ENCODE measurements at regions not wholly inside any gene's neighbourhood (a gene's known extent, or its start where the extent isn't known, plus 50 kb on each side); places are given as distances from the start of the nearest gene placed in this dataset.

DNA sequence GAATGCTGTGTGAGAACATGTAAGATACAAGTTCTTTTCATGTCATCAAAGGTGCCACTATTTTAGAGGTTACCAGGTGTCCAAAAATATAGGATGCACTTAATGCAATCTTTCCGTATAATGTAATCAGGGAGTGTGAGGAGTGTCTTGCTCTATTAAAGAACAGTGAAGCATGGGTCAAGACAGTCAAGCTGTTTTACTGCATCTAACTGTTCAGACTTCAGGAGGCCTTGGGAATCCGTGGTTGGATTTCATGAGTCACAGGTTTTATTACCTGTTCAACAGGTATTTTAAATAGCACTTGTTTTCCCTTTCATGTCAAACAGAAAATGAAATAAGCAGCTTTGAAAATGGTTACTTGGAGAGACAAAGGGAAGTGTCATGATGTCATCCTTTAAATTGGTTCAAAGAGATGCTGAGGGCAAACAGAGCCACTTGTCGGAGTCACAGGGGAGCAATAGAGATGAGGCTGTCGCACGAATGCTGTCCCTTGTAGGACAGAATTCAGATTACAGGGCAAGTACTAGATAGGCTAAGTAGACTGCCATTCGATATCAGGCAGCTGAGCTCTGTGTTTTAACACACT, 621.5 kb downstream of the QKI start:
- H3K9ac ChIP-seq (ENCODE audit: low read length) = no peak overlapping the region
- H4K20me1 ChIP-seq (ENCODE audit: insufficient read depth, low read length) = no peaks in the 10 kb centered on the region
- H3K27me3 ChIP-seq (ENCODE audit: low read depth, low read length) = no peaks in the 10 kb centered on the region
- no peaks in the 10 kb centered on the region for H3K79me2 ChIP-seq (ENCODE audit: low read length)
- no peak overlapping the region for H3K4me2 ChIP-seq (ENCODE audit: low read length)
- H2AFZ ChIP-seq (ENCODE audit: low read depth, low read length) = no peak overlapping the region
- H3K27ac ChIP-seq (ENCODE audit: low read length) = no peak overlapping the region
- H3K36me3 ChIP-seq (replicated peaks; ENCODE audit: low read depth, low read length) = no peaks in the 10 kb centered on the region
- no peak overlapping the region for H3K4me3 ChIP-seq (ENCODE audit: low read length)
- H3K9me3 ChIP-seq (ENCODE audit: insufficient read depth, low read length) = no peaks in the 10 kb centered on the region
- H3K4me1 ChIP-seq (ENCODE audit: low read length) = no peaks in the 10 kb centered on the region
- TF ChIP-seq, protein P1, sequence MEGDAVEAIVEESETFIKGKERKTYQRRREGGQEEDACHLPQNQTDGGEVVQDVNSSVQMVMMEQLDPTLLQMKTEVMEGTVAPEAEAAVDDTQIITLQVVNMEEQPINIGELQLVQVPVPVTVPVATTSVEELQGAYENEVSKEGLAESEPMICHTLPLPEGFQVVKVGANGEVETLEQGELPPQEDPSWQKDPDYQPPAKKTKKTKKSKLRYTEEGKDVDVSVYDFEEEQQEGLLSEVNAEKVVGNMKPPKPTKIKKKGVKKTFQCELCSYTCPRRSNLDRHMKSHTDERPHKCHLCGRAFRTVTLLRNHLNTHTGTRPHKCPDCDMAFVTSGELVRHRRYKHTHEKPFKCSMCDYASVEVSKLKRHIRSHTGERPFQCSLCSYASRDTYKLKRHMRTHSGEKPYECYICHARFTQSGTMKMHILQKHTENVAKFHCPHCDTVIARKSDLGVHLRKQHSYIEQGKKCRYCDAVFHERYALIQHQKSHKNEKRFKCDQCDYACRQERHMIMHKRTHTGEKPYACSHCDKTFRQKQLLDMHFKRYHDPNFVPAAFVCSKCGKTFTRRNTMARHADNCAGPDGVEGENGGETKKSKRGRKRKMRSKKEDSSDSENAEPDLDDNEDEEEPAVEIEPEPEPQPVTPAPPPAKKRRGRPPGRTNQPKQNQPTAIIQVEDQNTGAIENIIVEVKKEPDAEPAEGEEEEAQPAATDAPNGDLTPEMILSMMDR (IDR thresholded peaks at IDR 0.05; ENCODE audit: low read depth, low read length) = no peak
- TF ChIP-seq EZH2phosphoT487 (IDR thresholded peaks at IDR 0.05; ENCODE audit: low read depth) = no peak

DNA sequence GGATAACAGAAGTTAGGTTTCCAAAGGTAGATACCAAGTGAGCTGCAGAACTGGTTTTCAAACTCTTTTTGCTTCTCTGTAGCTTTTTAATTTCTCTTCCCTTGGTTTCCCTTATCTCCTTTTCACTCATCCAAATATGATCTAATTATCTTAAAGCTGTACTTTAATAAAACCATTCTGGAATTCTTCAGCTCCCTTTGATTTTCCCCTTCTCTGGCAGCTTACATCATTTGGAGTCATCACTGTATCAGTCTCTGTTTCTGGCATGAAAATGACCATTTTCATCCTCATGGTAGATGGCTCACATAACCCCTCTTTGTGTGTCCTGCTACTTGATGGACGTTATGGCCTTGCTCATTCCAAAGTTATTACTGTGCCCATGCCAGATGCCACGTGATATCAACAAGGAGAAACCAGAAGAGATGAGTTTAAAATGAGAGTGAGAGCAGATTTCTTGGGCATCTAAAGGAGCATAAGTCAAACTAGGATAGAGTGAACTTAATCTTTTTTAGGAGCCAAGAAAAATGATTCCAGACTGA, 620.2 kb downstream of the QKI start:
- Histone ChIP-seq H3K27me3 (ENCODE audit: low read depth, low read length) (no peaks in the 10 kb centered on the region), H3K9ac (ENCODE audit: low read length) (no peak overlapping the region), H3K4me1 (ENCODE audit: low read length) (no peaks in the 10 kb centered on the region), H3K27ac (ENCODE audit: low read length) (no peak overlapping the region), H3K36me3 (replicated peaks; ENCODE audit: low read depth, low read length) (no peaks in the 10 kb centered on the region), H2AFZ (ENCODE audit: low read depth, low read length) (no peak overlapping the region), H4K20me1 (ENCODE audit: insufficient read depth, low read length) (no peaks in the 10 kb centered on the region), H3K4me2 (ENCODE audit: low read length) (no peak overlapping the region), H3K79me2 (ENCODE audit: low read length) (no peaks in the 10 kb centered on the region), H3K4me3 (ENCODE audit: low read length) (no peak overlapping the region), H3K9me3 (ENCODE audit: insufficient read depth, low read length) (no peaks in the 10 kb centered on the region)
- no peak for TF ChIP-seq EZH2phosphoT487 (IDR thresholded peaks at IDR 0.05; ENCODE audit: low read depth)
- TF ChIP-seq, protein P1 (IDR thresholded peaks at IDR 0.05; ENCODE audit: low read depth, low read length) = no peak

DNA sequence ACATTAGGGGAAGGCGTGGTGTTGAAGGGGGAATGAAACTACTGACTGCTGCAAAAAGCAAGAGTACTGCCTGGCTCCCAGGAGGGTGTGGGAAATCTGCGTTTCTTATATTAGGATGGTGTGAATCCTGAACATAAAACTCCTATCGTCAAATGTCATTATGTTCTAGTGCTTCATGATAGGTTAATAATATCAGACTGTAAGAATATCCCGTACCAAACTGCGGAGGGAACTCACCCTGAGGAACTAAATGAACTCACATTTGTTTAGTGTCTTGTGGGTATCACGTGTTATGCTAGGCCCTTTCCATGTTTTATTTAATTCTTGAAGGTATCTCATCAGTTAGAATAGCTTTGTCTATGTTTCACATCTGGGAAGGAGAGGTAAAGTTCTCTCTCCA, 610.7 kb downstream of the QKI start:
- Histone ChIP-seq H3K79me2 (ENCODE audit: low read length) (no peaks in the 10 kb centered on the region), H3K4me2 (ENCODE audit: low read length) (no peak overlapping the region), H3K9ac (ENCODE audit: low read length) (no peak overlapping the region), H3K27ac (ENCODE audit: low read length) (no peak overlapping the region), H3K36me3 (replicated peaks; ENCODE audit: low read depth, low read length) (no peaks in the 10 kb centered on the region), H3K4me1 (ENCODE audit: low read length) (no peaks in the 10 kb centered on the region), H3K27me3 (ENCODE audit: low read depth, low read length) (peaks cover 6% of the 10 kb centered on the region; the same call in 1 of the 2 replicates), H3K4me3 (ENCODE audit: low read length) (no peak overlapping the region), H4K20me1 (ENCODE audit: insufficient read depth, low read length) (no peaks in the 10 kb centered on the region), H2AFZ (ENCODE audit: low read depth, low read length) (no peak overlapping the region), H3K9me3 (ENCODE audit: insufficient read depth, low read length) (no peaks in the 10 kb centered on the region)
- TF ChIP-seq, protein P1 (IDR thresholded peaks at IDR 0.05; ENCODE audit: low read depth, low read length) = no peak
- no peak for TF ChIP-seq EZH2phosphoT487 (IDR thresholded peaks at IDR 0.05; ENCODE audit: low read depth)

DNA sequence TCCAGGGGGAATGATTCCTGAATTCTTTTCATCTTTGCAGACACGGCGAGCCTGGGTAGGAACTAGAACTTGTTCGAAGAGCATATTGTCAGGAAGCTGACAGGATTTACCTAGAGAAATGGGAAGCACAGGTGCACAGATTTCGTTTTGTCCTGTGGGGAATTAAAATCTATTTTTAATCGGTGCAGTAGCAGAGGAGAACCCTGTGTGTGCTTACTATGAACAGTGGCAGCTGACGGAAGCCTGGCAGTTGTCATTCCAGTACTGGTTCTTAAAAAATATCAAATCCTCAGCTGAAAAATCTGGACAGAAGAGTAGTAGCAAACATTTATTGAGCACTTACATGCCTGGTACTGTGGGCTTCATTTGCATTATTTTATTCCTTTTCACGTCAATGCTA, 609.0 kb downstream of the QKI start:
- Histone ChIP-seq H3K9ac (ENCODE audit: low read length) (no peak overlapping the region), H2AFZ (ENCODE audit: low read depth, low read length) (no peak overlapping the region), H3K9me3 (ENCODE audit: insufficient read depth, low read length) (no peaks in the 10 kb centered on the region), H3K4me2 (ENCODE audit: low read length) (no peak overlapping the region), H3K4me3 (ENCODE audit: low read length) (no peak overlapping the region), H3K36me3 (replicated peaks; ENCODE audit: low read depth, low read length) (no peaks in the 10 kb centered on the region), H3K79me2 (ENCODE audit: low read length) (no peaks in the 10 kb centered on the region), H3K27me3 (ENCODE audit: low read depth, low read length) (peaks cover 6% of the 10 kb centered on the region; the same call in 1 of the 2 replicates), H3K27ac (ENCODE audit: low read length) (no peak overlapping the region), H4K20me1 (ENCODE audit: insufficient read depth, low read length) (no peaks in the 10 kb centered on the region), H3K4me1 (ENCODE audit: low read length) (no peaks in the 10 kb centered on the region)
- no peak for TF ChIP-seq EZH2phosphoT487 (IDR thresholded peaks at IDR 0.05; ENCODE audit: low read depth)
- TF ChIP-seq, protein P1 (IDR thresholded peaks at IDR 0.05; ENCODE audit: low read depth, low read length) = no peak
